ENCODE measurements at regions not wholly inside any gene's neighbourhood (a gene's known extent, or its start where the extent isn't known, plus 50 kb on each side); places are given as distances from the start of the nearest gene placed in this dataset.
"Not testable (repeated sequence)": the region's sequence is repeated elsewhere in the genome, so short reads cannot be mapped to it uniquely, and the experiment has no call there.

DNA sequence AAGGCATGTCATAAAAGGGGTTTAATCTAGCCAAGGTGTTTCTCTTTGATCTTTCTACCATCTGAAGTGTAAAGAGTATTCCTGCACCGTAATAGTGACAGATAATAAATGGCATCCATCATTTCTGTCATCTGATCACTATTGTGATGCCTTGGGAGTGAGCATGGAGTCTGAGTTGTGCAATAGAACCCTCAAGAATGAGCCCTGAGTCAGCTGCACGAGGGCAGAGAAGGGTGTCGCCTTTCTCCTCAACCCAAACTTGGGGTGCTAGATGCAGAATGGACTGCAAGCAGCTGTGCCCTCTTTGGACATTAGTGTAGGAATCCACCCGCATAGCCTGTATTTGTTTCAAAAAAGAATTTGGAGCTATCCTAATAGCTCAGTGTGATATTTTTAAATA, 115.2 kb downstream of the ZNF37A start:
- no peak for DNase-seq

- DNase-seq: not testable (repeated sequence)
Observed at GRCh38 chr10:38209748-38210147, 115.6 kb downstream of the ZNF37A start.

- no peak for DNase-seq
Observed at GRCh38 chr10:38212460-38212859, 118.3 kb downstream of the ZNF37A start.

DNA sequence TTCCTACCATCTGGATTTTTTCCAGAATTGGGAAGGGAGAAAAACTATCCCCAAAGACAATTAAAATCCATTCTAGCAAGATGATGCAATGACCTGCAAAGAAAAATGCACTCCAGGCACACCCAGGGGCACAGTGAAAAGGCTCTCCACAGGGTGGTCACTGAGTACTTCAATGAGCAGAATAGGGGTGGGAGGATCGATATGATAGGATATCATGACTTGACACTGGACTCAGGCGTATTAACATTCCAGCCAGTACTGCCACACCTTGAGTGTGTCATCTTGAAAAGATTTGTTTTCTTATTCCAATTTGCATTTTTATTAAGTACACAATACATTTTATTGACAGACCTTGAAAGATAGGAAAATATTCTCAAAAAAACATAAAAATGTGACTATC, 132.2 kb downstream of the ZNF37A start:
- DNase-seq: no peak

DNA sequence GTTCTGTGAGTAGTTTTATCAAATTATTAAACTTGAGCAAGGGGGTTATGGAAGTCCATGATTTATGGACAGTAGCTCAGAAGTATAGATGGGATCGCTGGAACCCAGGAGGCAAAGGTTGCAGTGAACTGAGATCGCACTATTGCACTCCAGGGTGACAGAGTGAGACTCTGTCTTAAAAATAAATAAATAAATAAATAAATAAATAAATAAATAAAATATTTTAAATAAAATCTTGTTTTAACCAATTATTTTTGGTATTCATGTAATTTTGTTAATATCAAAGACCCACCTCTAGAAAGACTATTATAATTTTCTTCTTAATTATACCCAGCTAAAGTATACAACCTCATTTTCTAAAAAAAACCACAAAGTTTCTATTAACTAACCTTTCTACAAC, 134.3 kb downstream of the ZNF37A start:
- no peak for DNase-seq

DNA sequence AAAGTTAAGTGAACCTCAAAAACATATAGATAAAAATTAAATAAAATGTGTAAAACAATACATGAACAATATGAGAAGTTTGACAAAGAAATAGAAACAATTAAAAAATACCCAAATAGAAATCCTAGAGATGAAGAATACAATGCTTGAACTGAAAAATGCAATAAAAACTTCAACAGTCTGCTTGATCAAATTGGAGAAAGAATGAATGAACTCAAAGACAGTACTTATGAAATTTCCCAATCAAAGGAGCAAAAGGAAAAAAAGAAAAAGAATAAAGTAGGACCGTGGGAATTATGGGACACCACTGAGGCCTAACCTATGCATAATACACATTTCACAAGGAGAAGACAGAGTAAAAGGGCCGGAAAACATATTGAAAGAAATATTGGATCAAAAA, 144.3 kb downstream of the ZNF37A start:
- not testable (repeated sequence) for DNase-seq

DNA sequence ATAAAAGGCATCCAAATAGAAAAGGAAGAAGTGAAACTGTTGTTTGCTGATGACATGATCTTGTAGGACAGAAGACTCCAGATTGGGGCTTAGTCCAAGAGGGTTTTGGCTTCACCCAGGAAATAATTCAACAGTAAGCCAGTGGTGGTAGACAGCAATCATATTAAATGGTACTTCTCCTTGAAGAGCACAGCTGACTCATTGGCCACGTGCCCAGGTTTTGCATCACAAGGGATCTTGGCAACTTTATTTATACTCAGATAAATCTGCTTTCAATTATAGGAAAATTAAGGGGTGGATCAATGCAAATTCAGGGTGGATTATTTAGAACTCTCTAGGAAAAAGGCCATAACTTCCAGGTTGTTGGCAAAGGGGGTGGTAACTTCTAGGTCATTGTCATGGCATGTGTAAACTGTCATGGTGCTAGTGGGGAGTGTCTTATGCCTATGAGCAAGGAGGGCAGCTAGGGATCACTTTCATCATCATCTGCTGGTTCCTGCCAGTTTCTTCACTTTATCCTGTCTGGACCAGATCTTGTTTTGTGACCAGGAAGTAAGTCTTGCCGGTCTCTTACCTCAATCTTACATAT, 148.0 kb downstream of the ZNF37A start:
- not testable (repeated sequence) for DNase-seq

GRCh38 chr10:38248113-38248512, 154.0 kb downstream of the ZNF37A start:
- DNase-seq: not testable (repeated sequence)

DNA sequence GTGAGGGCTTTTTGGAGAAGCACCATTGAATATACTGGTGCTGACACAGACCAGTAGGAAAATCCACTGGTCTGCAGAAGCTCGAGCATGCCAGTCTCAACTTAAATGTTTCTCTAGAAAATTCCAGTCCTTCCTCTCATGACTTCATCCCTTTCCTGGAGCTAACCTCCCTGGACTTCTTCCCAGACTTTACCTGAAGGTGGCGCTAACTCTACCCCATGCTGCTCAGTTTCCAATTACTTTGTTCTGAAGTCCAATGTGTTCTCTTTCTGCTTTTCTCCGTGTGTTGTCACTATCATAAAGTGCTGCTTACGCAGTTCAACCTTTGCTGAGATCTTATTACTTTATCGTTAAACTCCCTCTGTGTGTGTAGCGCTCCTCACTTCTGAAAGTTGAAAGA, 158.4 kb downstream of the ZNF37A start:
- DNase-seq: not testable (repeated sequence)

GRCh38 chr10:38267555-38267954, 173.4 kb downstream of the ZNF37A start:
- DNase-seq: not testable (repeated sequence)

GRCh38 chr10:38271031-38271430, 176.9 kb downstream of the ZNF37A start:
- not testable (repeated sequence) for DNase-seq

DNA sequence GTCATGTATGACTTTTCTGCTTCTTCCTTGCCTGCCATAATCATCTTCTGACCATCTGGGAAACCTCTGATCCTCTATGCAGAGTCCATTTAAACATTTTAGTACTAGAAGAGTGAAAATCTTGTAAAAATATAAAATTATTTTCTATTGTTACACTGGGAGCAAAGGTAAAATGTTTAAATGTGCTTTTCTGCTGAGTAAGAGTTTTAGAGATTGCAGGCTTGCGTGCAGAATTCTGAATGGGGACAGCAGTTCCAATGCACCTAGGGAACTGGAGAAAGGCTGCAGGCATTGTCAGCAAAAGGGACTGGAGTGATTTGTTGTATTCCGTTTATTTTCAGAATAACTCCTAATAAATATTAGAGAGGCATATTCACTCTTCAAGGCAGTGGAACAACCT, 180.7 kb downstream of the ZNF37A start:
- DNase-seq: not testable (repeated sequence)

DNA sequence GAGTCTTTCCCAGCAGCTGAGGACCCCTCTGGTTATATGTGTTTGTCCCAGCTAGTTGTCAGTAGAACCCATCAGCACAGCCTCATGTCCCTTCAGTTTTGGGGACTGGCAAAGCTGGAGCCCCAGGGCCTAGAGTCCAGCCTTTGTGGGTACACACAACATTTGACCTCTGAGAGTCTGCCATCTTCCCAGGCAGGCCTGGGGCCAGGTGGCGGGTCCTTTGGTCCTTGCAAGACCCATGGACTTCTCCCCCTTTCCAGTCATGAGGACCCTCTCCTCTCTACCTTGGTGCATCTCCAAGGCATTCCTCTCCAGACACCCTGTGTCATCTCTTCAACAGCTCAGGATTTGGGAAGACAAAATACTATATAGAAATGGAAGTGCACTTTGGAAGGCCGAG, 198.4 kb downstream of the ZNF37A start:
- not testable (repeated sequence) for DNase-seq

- DNase-seq: not testable (repeated sequence)
Observed at GRCh38 chr10:38310111-38310510, 216.0 kb downstream of the ZNF37A start.

DNA sequence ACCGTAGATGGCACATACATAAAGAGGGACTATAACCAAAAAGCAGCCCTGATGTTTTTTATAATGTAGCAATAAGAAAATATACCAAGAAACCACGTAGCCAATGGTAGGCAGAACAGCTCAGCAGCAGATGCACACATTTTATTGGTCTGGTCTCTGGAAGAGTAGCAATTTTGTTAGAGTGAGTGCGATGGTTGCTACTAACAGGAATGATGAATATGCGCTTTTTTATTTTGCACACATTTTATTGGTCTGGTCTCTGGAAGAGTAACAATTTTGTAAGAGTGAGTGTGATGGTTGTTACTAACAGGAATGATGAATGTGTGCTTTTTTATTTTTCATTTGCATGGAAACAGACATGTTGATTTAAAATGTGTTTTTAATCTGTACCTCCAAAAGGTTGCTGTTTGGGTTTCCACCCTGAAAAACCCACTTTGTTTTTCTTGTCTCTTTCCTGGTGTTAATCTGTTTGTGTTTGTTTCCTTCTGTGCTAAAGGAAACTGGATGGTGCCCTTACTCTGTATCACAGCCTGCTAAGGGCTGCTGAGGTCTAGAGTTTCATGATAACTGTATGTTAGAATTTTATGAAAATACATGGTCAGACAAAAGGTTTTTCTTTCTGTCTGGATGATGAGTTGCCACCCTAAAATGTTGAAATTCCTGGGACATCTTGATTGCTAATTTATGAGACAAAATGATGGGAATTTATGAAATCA, 221.1 kb downstream of the ZNF37A start:
- DNase-seq: not testable (repeated sequence)

DNA sequence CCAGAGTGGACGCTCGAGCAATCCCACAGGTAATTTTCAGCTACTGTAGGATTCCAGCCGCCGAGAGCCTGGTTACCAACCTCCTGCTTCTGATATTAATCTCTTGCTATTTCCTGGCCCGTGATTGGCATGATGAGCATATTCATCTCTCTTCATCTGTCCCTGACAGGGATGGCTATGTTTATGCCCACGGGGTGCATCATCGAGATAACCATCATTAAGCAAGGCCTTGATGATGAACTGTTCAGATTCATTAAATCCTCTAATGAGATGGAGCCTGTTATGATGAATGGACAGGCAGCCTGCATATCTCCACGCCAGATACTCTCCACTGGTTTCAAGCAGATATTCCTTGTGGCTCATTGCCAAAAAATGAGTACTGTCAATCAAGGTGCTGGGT, 227.3 kb downstream of the ZNF37A start:
- not testable (repeated sequence) for DNase-seq

DNA sequence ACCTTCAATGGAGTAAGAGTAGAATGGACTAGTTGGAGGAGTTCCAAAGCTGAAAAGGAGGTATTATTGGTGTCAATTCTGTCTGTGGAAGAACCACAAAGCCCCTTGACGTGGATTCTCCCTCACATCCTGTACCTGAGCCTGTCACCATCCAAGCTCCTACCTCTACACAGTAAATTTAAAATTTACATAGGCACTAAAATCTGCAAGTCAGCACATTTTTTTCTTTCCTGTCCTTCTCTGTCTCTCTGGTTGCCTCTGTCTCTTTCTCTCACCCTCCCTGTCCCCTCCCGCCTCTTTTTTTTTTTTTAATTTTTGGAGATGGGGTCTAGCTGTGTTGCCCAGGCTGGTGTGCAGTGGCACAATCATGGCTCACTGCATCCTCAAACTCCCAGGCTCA, 236.2 kb downstream of the ZNF37A start:
- not testable (repeated sequence) for DNase-seq

GRCh38 chr10:38331106-38331505, 237.0 kb downstream of the ZNF37A start:
- not testable (repeated sequence) for DNase-seq

GRCh38 chr10:38333699-38334098, 239.6 kb downstream of the ZNF37A start:
- DNase-seq: not testable (repeated sequence)

DNA sequence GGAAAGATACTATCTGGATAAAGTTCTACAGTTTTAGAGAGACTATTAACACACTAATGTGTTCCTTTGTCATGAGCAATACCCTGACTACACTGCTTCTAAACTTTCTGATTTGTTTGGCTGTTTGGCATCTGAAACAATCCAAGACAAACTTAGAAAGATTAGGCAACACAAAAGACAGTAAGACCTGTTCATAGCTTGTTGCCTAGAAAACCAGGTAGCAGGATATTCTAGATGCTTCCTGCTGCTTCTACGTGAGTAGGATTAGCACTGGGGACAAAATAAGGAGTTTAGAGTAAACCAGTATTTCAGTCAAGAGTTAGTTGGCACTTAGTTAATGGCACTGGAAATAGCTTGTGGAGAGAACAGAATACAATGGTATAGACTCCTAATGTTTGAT, 256.5 kb downstream of the ZNF37A start:
- not testable (repeated sequence) for DNase-seq

GRCh38 chr10:38354410-38354809, 260.3 kb downstream of the ZNF37A start:
- DNase-seq: not testable (repeated sequence)

GRCh38 chr10:38355911-38356526, 261.9 kb downstream of the ZNF37A start:
- peak; percentile 54 for DNase-seq

DNA sequence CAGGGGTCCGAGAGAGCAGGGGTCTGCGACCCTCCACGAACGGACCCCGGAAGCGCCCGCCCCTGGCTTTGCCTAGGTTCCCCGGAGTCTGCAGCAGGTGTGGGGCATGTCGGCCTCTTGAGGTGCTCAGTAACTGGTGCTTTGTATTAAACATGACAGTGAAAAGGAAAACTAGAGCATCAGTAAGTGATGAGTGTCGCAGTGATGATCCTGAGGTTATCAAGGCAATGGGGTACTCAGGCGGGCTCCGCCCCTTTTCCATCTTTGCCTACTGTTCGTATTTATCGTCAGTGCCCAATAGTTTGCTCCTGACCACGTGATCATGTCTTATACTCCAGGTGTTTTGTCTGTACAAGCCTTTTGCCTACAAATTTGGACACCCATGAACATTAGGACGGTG, 262.4 kb downstream of the ZNF37A start:
- DNase-seq: not testable (repeated sequence)

DNA sequence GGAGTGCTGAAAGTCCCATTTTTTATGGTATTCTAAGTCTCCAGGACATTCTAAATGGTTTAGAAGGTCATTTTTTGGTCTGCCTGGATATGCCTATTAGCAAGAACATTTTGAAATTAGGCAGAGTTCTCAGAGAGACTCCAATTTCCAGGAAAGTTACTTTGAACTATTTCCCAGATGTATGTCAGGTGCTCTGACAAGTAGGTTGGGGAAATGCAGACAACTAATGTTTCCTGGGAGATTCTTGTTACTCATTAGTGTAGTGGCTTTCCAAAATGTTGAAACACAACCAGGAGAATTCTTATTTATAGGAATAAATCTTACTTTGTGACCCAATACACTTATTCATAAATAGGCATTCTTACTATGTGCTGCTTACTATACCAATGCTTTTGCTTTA, 268.4 kb downstream of the ZNF37A start:
- DNase-seq: not testable (repeated sequence)

Measured in NCI-H446 treated with DMSO at 0.1 percent for 48 hours (cell line).